SK-N-SH treated with all-trans-retinoic acid at 6 μM for 48 hours (cell line): ENCODE measurements at regions not wholly inside any gene's neighbourhood (a gene's known extent, or its start where the extent isn't known, plus 50 kb on each side); places are given as distances from the start of the nearest gene placed in this dataset.

ENCODE experiments used
- ATAC-seq: fragments of 200-7000 bp; cut with Tn5 transposase; 3 replicates; pipeline ENCODE4 v1.9.1; 2020; ENCODE audit warnings: mild to moderate bottlenecking, moderate library complexity
- BACH2 ChIP-seq: fragments of 250-450 bp; sonication (Bioruptor Pico); IDR thresholded peaks from 2 replicates; pipeline ENCODE4 v1.9.0; 2021; ENCODE audit warnings: mild to moderate bottlenecking, borderline replicate concordance
- CREB5 ChIP-seq: fragments of 250-450 bp; sonication (Bioruptor Pico); IDR thresholded peaks from 2 replicates; pipeline ENCODE4 v1.5.1; 2020; ENCODE audit warnings: low read depth, mild to moderate bottlenecking, moderate library complexity
- CSDC2 ChIP-seq: fragments of 250-450 bp; sonication (Bioruptor Pico); IDR thresholded peaks from 2 replicates; pipeline ENCODE4 v1.5.0; 2020; ENCODE audit warnings: mild to moderate bottlenecking, moderate library complexity
- ESRRG ChIP-seq: fragments of 250-450 bp; sonication (Bioruptor Pico); IDR thresholded peaks from 2 replicates; pipeline ENCODE4 v1.6.1; 2021; ENCODE audit warnings: mild to moderate bottlenecking
- GLIS3 ChIP-seq: fragments of 250-450 bp; sonication (Bioruptor Pico); IDR thresholded peaks from 2 replicates; pipeline ENCODE4 v1.5.0; 2020; ENCODE audit warnings: mild to moderate bottlenecking, moderate library complexity
- ISL1 ChIP-seq: fragments of 250-450 bp; sonication (Bioruptor Pico); IDR thresholded peaks from 2 replicates; pipeline ENCODE4 v2.1.2; 2022; ENCODE audit warnings: mild to moderate bottlenecking, moderate library complexity
- PATZ1 ChIP-seq: fragments of 250-450 bp; sonication (Bioruptor Pico); IDR thresholded peaks from 2 replicates; pipeline ENCODE4 v1.8.0; 2020; ENCODE audit warnings: mild to moderate bottlenecking, moderate library complexity, borderline replicate concordance
- POU6F1 ChIP-seq: fragments of 250-450 bp; sonication (Bioruptor Pico); IDR thresholded peaks from 2 replicates; pipeline ENCODE4 v1.8.0; 2021; ENCODE audit warnings: low read depth, mild to moderate bottlenecking, moderate library complexity, borderline replicate concordance
- PPARA ChIP-seq: fragments of 250-450 bp; sonication (Bioruptor Pico); IDR thresholded peaks from 2 replicates; pipeline ENCODE4 v1.5.0; 2020; ENCODE audit warnings: mild to moderate bottlenecking, borderline replicate concordance
- RARB ChIP-seq: fragments of 250-450 bp; sonication (Bioruptor Pico); IDR thresholded peaks from 2 replicates; pipeline ENCODE4 v1.8.0; 2021; ENCODE audit warnings: mild to moderate bottlenecking, moderate library complexity
- SNAI2 ChIP-seq: fragments of 250-450 bp; sonication (Bioruptor Pico); IDR thresholded peaks from 2 replicates; pipeline ENCODE4 v1.5.0; 2020; ENCODE audit warnings: mild to moderate bottlenecking, moderate library complexity
- TCF4 ChIP-seq: fragments of 250-450 bp; sonication (Bioruptor Pico); IDR thresholded peaks from 2 replicates; pipeline ENCODE4 v1.8.0; 2021; ENCODE audit warnings: mild to moderate bottlenecking, moderate library complexity, borderline replicate concordance
- TOX ChIP-seq: fragments of 250-450 bp; sonication (Bioruptor Pico); IDR thresholded peaks from 2 replicates; pipeline ENCODE4 v1.8.0; 2021; ENCODE audit warnings: mild to moderate bottlenecking, moderate library complexity, borderline replicate concordance
- TSHZ2 ChIP-seq: fragments of 250-450 bp; sonication (Bioruptor Pico); IDR thresholded peaks from 2 replicates; pipeline ENCODE4 v1.5.0; 2020; ENCODE audit warnings: mild to moderate bottlenecking, moderate library complexity
- ZC3H10 ChIP-seq: fragments of 250-450 bp; sonication (Bioruptor Pico); IDR thresholded peaks from 2 replicates; pipeline ENCODE4 v1.5.1; 2021; ENCODE audit warnings: mild to moderate bottlenecking, moderate library complexity
- ZFP3 ChIP-seq: fragments of 250-450 bp; sonication (Bioruptor Pico); IDR thresholded peaks from 2 replicates; pipeline ENCODE4 v1.5.0; 2020; ENCODE audit warnings: mild to moderate bottlenecking, moderate library complexity
- ZFP30 ChIP-seq: fragments of 450-650 bp; formaldehyde crosslinking; IDR thresholded peaks from 2 replicates; pipeline ENCODE4 v1.5.0; 2022; ENCODE audit warnings: mild to moderate bottlenecking, moderate library complexity
- ZNF565 ChIP-seq: fragments of 450-650 bp; formaldehyde crosslinking; conservative IDR thresholded peaks from 2 replicates; pipeline ENCODE4 v1.5.0; 2020; ENCODE audit warnings: low read depth, mild to moderate bottlenecking, moderate library complexity
- ZNF70 ChIP-seq: fragments of 450-650 bp; formaldehyde crosslinking; IDR thresholded peaks from 2 replicates; pipeline ENCODE4 v1.5.0; 2020; ENCODE audit warnings: mild to moderate bottlenecking, moderate library complexity
- ZNF8 ChIP-seq: fragments of 450-650 bp; formaldehyde crosslinking; IDR thresholded peaks from 2 replicates; pipeline ENCODE4 v1.5.0; 2020; ENCODE audit warnings: mild to moderate bottlenecking, moderate library complexity

- ATAC-seq: no peak
- TF ChIP-seq TSHZ2 (CRISPR knock-in tag) (no peak), TOX (CRISPR knock-in tag) (no peak), ZC3H10 (CRISPR knock-in tag) (no peak), GLIS3 (CRISPR knock-in tag) (no peak), ZFP30 (CRISPR knock-in tag) (no peak), BACH2 (CRISPR knock-in tag) (no peak), POU6F1 (no peak), RARB (CRISPR knock-in tag) (no peak), TCF4 (CRISPR knock-in tag) (no peak), PPARA (no peak), SNAI2 (CRISPR knock-in tag) (no peak), ISL1 (CRISPR knock-in tag) (no peak), CREB5 (CRISPR knock-in tag) (no peak), PATZ1 (CRISPR knock-in tag) (no peak), CSDC2 (no peak), ZFP3 (CRISPR knock-in tag) (no peak), ESRRG (no peak), ZNF70 (no peak), ZNF565 (CRISPR knock-in tag) (no peak)
These were observed 102.1 kb upstream of the GZMB start for GRCh38 chr14:24735984-24736630.

- ATAC-seq: peak; percentile 71
These were observed 101.0 kb upstream of the GZMB start for GRCh38 chr14:24734917-24735500.

More at GRCh38 chr14:24734917-24735500, 101.0 kb upstream of the GZMB start:
- TF ChIP-seq ESRRG (no peak), CREB5 (CRISPR knock-in tag) (no peak), TCF4 (CRISPR knock-in tag) (no peak), SNAI2 (CRISPR knock-in tag) (no peak), ZFP30 (CRISPR knock-in tag) (no peak), TSHZ2 (CRISPR knock-in tag) (no peak), GLIS3 (CRISPR knock-in tag) (no peak), PPARA (no peak), CSDC2 (no peak), ZNF8 (CRISPR knock-in tag) (no peak)
- TF ChIP-seq, all 23 proteins: peak for 0
